ENCODE measurements at regions not wholly inside any gene's neighbourhood (a gene's known extent, or its start where the extent isn't known, plus 50 kb on each side); places are given as distances from the start of the nearest gene placed in this dataset.

GRCh38 chr10:128573986-128574385 is 447.8 kb upstream of the MKI67 start:
- TF ChIP-seq CTCF (IDR thresholded peaks at IDR 0.05; ENCODE audit: low read depth, low read length, poor library complexity, severe bottlenecking) (no peak), EZH2phosphoT487 (IDR thresholded peaks at IDR 0.05; ENCODE audit: borderline replicate concordance, low read length) (no peak)

Measured in DOHH2 (cell line).